GM10266 (cell line): ENCODE measurements at regions not wholly inside any gene's neighbourhood (a gene's known extent, or its start where the extent isn't known, plus 50 kb on each side); places are given as distances from the start of the nearest gene placed in this dataset.

ENCODE experiments used
- DNase-seq: peaks from one replicate; pipeline ENCODE4 v3.0.0; 2012; ENCODE audit errors: extremely low spot score
- TF ChIP-seq, protein P1 (sequence below): IDR thresholded peaks from 2 replicates; pipeline ENCODE4 v1.5.1; 2012; ENCODE audit warnings: mild to moderate bottlenecking, low read depth; ENCODE audit not compliant: control insufficient read depth, insufficient read depth; ENCODE audit errors: missing control alignments

DNA sequence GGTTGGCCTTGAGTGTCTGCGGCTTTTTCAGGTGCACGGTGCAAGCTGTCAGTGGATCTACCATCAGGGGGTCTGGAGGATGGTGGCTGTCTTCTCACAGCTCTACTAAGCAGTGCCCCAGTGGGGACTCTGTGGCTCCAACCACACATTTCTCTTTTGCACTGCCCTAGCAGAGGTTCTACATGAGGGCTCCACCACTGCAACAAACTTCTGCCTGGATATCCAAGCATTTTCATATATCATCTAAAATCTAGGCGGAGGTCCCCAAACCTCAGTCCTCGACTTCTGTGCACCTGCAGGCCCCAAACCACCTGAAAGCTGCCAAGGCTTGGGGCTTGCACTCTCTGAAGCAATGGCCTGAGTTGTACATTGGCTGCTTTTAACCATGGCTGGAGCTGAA lies 601.5 kb downstream of the MTRR start:
- DNase-seq: no peak

GRCh38 chr5:8471581-8471980 lies 602.6 kb downstream of the MTRR start:
- TF ChIP-seq, protein P1, sequence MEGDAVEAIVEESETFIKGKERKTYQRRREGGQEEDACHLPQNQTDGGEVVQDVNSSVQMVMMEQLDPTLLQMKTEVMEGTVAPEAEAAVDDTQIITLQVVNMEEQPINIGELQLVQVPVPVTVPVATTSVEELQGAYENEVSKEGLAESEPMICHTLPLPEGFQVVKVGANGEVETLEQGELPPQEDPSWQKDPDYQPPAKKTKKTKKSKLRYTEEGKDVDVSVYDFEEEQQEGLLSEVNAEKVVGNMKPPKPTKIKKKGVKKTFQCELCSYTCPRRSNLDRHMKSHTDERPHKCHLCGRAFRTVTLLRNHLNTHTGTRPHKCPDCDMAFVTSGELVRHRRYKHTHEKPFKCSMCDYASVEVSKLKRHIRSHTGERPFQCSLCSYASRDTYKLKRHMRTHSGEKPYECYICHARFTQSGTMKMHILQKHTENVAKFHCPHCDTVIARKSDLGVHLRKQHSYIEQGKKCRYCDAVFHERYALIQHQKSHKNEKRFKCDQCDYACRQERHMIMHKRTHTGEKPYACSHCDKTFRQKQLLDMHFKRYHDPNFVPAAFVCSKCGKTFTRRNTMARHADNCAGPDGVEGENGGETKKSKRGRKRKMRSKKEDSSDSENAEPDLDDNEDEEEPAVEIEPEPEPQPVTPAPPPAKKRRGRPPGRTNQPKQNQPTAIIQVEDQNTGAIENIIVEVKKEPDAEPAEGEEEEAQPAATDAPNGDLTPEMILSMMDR: no peak
- no peak for DNase-seq

More for the DNA sequence above, 601.5 kb downstream of the MTRR start:
- TF ChIP-seq, protein P1: no peak

- DNase-seq: no peak
- TF ChIP-seq, protein P1: no peak
These were observed 604.1 kb downstream of the MTRR start for GRCh38 chr5:8473016-8473415.

- TF ChIP-seq, protein P1: no peak
- DNase-seq: no peak
These were observed 605.0 kb downstream of the MTRR start for GRCh38 chr5:8473827-8474568.

- TF ChIP-seq, protein P1: no peak
- DNase-seq: no peak
These were observed 605.6 kb downstream of the MTRR start for GRCh38 chr5:8474569-8474930.

DNA sequence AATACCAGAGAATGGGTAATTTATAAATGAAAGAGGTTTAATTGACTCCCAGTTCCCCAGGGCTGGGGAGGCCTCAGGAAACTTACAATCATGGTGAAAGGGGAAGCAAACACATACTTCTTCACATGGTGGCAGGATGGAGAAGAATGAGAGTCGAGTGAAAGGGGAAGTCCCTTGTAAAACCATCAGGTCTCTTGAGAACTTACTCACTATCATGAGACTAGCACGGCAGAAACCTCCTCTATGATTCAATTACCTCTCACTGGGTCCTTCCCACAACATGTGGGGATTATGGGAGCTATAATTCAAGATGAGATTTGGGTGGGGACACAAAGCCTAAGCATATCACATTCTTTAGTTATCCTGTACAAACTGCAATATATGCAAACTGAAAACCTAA lies 609.4 kb downstream of the MTRR start:
- DNase-seq: no peak
- TF ChIP-seq, protein P1: no peak

DNA sequence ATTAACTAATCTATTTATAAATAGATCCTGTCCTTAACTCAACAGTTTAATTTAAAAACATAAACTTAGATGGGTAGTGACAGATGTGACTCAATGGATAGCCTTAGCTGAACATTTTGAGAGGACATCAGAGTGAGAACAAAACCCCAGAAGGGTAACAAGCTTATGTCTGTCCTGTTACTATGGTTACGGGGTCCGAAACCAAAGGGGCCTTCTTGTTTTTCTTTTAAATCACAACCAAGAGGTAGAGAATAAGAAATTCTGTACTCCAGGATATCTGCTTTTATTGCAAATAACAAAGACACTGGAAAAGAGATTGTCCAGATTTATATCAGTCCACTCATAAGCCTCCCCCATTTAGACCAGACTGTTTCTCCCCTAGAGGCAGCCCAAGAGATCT lies 612.1 kb downstream of the MTRR start:
- TF ChIP-seq, protein P1: no peak
- DNase-seq: no peak
